A673 (cell line): ENCODE measurements at regions not wholly inside any gene's neighbourhood (a gene's known extent, or its start where the extent isn't known, plus 50 kb on each side); places are given as distances from the start of the nearest gene placed in this dataset.

Experiments
- EZH2 ChIP-seq: fragments of 200-600 bp; sonication (generic); IDR thresholded peaks from 2 replicates; pipeline ENCODE4 v1.6.1; 2017; ENCODE audit warnings: borderline replicate concordance, low read depth, mild to moderate bottlenecking, mixed read lengths, antibody characterized with exemption, low read length; ENCODE audit not compliant: poor library complexity, severe bottlenecking
- TF ChIP-seq, protein P1 (sequence below): fragments of 300-800, 200-600 bp; sonication (generic); conservative IDR thresholded peaks from 2 replicates; pipeline ENCODE4 v1.5.1; 2017; ENCODE audit warnings: low read depth, mild to moderate bottlenecking, antibody characterized with exemption, low read length, moderate library complexity, mixed read lengths

GRCh38 chr11:39367534-39367933 lies 2091.9 kb downstream of the LRRC4C start:
- TF ChIP-seq, protein P1, sequence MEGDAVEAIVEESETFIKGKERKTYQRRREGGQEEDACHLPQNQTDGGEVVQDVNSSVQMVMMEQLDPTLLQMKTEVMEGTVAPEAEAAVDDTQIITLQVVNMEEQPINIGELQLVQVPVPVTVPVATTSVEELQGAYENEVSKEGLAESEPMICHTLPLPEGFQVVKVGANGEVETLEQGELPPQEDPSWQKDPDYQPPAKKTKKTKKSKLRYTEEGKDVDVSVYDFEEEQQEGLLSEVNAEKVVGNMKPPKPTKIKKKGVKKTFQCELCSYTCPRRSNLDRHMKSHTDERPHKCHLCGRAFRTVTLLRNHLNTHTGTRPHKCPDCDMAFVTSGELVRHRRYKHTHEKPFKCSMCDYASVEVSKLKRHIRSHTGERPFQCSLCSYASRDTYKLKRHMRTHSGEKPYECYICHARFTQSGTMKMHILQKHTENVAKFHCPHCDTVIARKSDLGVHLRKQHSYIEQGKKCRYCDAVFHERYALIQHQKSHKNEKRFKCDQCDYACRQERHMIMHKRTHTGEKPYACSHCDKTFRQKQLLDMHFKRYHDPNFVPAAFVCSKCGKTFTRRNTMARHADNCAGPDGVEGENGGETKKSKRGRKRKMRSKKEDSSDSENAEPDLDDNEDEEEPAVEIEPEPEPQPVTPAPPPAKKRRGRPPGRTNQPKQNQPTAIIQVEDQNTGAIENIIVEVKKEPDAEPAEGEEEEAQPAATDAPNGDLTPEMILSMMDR: no peak
- no peak for TF ChIP-seq EZH2
